Large intestine (tissue), 3 donors: ENCODE measurements at regions not wholly inside any gene's neighbourhood (a gene's known extent, or its start where the extent isn't known, plus 50 kb on each side); places are given as distances from the start of the nearest gene placed in this dataset.

Experiments used
- DNase-seq, 2 donors: peaks; one replicate each; pipeline versions ENCODE4 v3.0.0 to v3.0.0-alpha.2; 2013
- H3K27ac ChIP-seq: one replicate; pipeline ENCODE4 v1.5.1; 2013; ENCODE audit warnings: low read length
- H3K27me3 ChIP-seq: 2 replicates; pipeline ENCODE4 v1.6.1; 2013; ENCODE audit warnings: low read length; ENCODE audit not compliant: control insufficient read depth, insufficient read depth
- H3K36me3 ChIP-seq: 2 replicates; pipeline ENCODE4 v1.6.1; 2013; ENCODE audit warnings: low read length; ENCODE audit not compliant: control insufficient read depth, insufficient read depth
- H3K4me1 ChIP-seq: one replicate; pipeline ENCODE4 v1.6.1; 2013; ENCODE audit warnings: low read length; ENCODE audit not compliant: control insufficient read depth, insufficient read depth
- H3K4me3 ChIP-seq: one replicate; pipeline ENCODE4 v1.5.1; 2013; ENCODE audit warnings: low read length
- H3K9me3 ChIP-seq: one replicate; pipeline ENCODE4 v1.6.1; 2013; ENCODE audit warnings: mild to moderate bottlenecking, low read depth, low read length, moderate library complexity; ENCODE audit not compliant: control insufficient read depth
- WGBS: methylation state at CpG from one replicate; pipeline ENCODE4 v1.1.5; 2013; ENCODE audit warnings: low lambda C conversion rate; ENCODE audit not compliant: insufficient coverage; 5-methylcytosine and 5-hydroxymethylcytosine counted together

GRCh38 chr3:165283328-165283727 lies 87.1 kb upstream of the SLITRK3 start:
- Histone ChIP-seq H3K4me1 (no peaks in the 10 kb centered on the region), H3K27ac (no peak overlapping the region), H3K9me3 (no peaks in the 10 kb centered on the region), H3K4me3 (no peak overlapping the region), H3K27me3 (no peaks in the 10 kb centered on the region), H3K36me3 (no peaks in the 10 kb centered on the region)
- DNase-seq = no peak
- 80% methylated on average over 1 of the region's 5 CpGs for WGBS

- H3K4me1 ChIP-seq = no peaks in the 10 kb centered on the region
- DNase-seq = no peak
- WGBS = 22% methylated on average over 1 of the region's 1 CpG
- H3K36me3 ChIP-seq = no peaks in the 10 kb centered on the region
- no peak overlapping the region for H3K4me3 ChIP-seq
- no peaks in the 10 kb centered on the region for H3K9me3 ChIP-seq
- H3K27me3 ChIP-seq = no peaks in the 10 kb centered on the region
- H3K27ac ChIP-seq = no peak overlapping the region
Observed at GRCh38 chr3:165279471-165279870, 83.3 kb upstream of the SLITRK3 start.

GRCh38 chr3:165273411-165273810 lies 77.2 kb upstream of the SLITRK3 start:
- DNase-seq = no peak
- Histone ChIP-seq H3K4me1 (no peaks in the 10 kb centered on the region), H3K9me3 (no peaks in the 10 kb centered on the region), H3K27me3 (no peaks in the 10 kb centered on the region), H3K36me3 (no peaks in the 10 kb centered on the region), H3K27ac (no peak overlapping the region), H3K4me3 (no peak overlapping the region)

- Histone ChIP-seq H3K27me3 (no peaks in the 10 kb centered on the region), H3K4me1 (no peaks in the 10 kb centered on the region), H3K4me3 (no peak overlapping the region), H3K36me3 (no peaks in the 10 kb centered on the region), H3K9me3 (no peaks in the 10 kb centered on the region), H3K27ac (no peak overlapping the region)
- 85% methylated on average over 2 of the region's 4 CpGs for WGBS
- no peak for DNase-seq
Observed at GRCh38 chr3:165259541-165260193, 63.5 kb upstream of the SLITRK3 start.

- WGBS = 80% methylated on average over 1 of the region's 2 CpGs
- Histone ChIP-seq H3K27ac (no peak overlapping the region), H3K9me3 (no peaks in the 10 kb centered on the region), H3K27me3 (no peaks in the 10 kb centered on the region), H3K4me1 (no peaks in the 10 kb centered on the region), H3K4me3 (no peak overlapping the region), H3K36me3 (no peaks in the 10 kb centered on the region)
- no peak for DNase-seq
Observed at GRCh38 chr3:165256554-165257065, 60.4 kb upstream of the SLITRK3 start.

- no CpG with 5 or more reads among the region's 1 CpG for WGBS
- H3K4me1 ChIP-seq = no peaks in the 10 kb centered on the region
- H3K27me3 ChIP-seq = no peaks in the 10 kb centered on the region
- H3K27ac ChIP-seq = no peak overlapping the region
- no peak overlapping the region for H3K4me3 ChIP-seq
- DNase-seq = peak in 1 of 2 donors; percentile 0
- no peaks in the 10 kb centered on the region for H3K9me3 ChIP-seq
- H3K36me3 ChIP-seq = no peaks in the 10 kb centered on the region
Observed at GRCh38 chr3:165254812-165255211, 58.6 kb upstream of the SLITRK3 start.
